ENCODE measurements at regions not wholly inside any gene's neighbourhood (a gene's known extent, or its start where the extent isn't known, plus 50 kb on each side); places are given as distances from the start of the nearest gene placed in this dataset.

GRCh38 chr1:217364220-217364619, 266.7 kb downstream of the GPATCH2 start:
- H3K27ac ChIP-seq (ENCODE audit: low read depth, low read length): no peak overlapping the region
- H3K79me2 ChIP-seq (ENCODE audit: control insufficient read depth, insufficient read depth, low read length): no peaks in the 10 kb centered on the region
- H3K36me3 ChIP-seq (ENCODE audit: control insufficient read depth, insufficient read depth, low read length): no peaks in the 10 kb centered on the region
- H3K4ac ChIP-seq (ENCODE audit: low read depth, low read length): no peak overlapping the region
- H3K4me1 ChIP-seq (ENCODE audit: control insufficient read depth, low read depth, low read length): peaks cover 3% of the 10 kb centered on the region
- no peak overlapping the region for H3K9ac ChIP-seq (ENCODE audit: low read length)
- no peak for DNase-seq
- no peak overlapping the region for H4K8ac ChIP-seq (ENCODE audit: low read depth, low read length)
- H3K18ac ChIP-seq (ENCODE audit: low read length): no peak overlapping the region
- H3K79me1 ChIP-seq (ENCODE audit: low read length): no peaks in the 10 kb centered on the region
- H3K4me2 ChIP-seq (ENCODE audit: low read length): no peak overlapping the region
- H4K5ac ChIP-seq (ENCODE audit: low read length): no peak overlapping the region
- no CpG with 5 or more reads among the region's 3 CpGs for WGBS (ENCODE audit: extremely low coverage, insufficient coverage, low lambda C conversion rate)
- H3K4me3 ChIP-seq (ENCODE audit: low read length): no peak overlapping the region
- H2BK120ac ChIP-seq (ENCODE audit: low read depth, low read length): no peak overlapping the region
- no peak overlapping the region for H3K23ac ChIP-seq (ENCODE audit: low read length)
- no peak overlapping the region for H3K56ac ChIP-seq (ENCODE audit: low read length)
- no peak overlapping the region for H2BK15ac ChIP-seq (replicated peaks; ENCODE audit: low read depth)
- no peak overlapping the region for H2AK5ac ChIP-seq (ENCODE audit: low read length)
- no peaks in the 10 kb centered on the region for H3K27me3 ChIP-seq (ENCODE audit: insufficient read depth, low read length, poor library complexity)
- H2BK5ac ChIP-seq (ENCODE audit: low read length): no peak overlapping the region

- no peak overlapping the region for H4K5ac ChIP-seq (ENCODE audit: low read length)
- no peak overlapping the region for H3K4ac ChIP-seq (ENCODE audit: low read depth, low read length)
- H3K56ac ChIP-seq (ENCODE audit: low read length): no peak overlapping the region
- no peak overlapping the region for H2BK5ac ChIP-seq (ENCODE audit: low read length)
- H3K4me3 ChIP-seq (ENCODE audit: low read length): no peak overlapping the region
- H3K27ac ChIP-seq (ENCODE audit: low read depth, low read length): no peak overlapping the region
- no peaks in the 10 kb centered on the region for H3K36me3 ChIP-seq (ENCODE audit: control insufficient read depth, insufficient read depth, low read length)
- no peak overlapping the region for H2AK5ac ChIP-seq (ENCODE audit: low read length)
- H3K18ac ChIP-seq (ENCODE audit: low read length): no peak overlapping the region
- H3K9ac ChIP-seq (ENCODE audit: low read length): no peak overlapping the region
- H2BK15ac ChIP-seq (replicated peaks; ENCODE audit: low read depth): no peak overlapping the region
- no peak overlapping the region for H3K23ac ChIP-seq (ENCODE audit: low read length)
- no peaks in the 10 kb centered on the region for H3K27me3 ChIP-seq (ENCODE audit: insufficient read depth, low read length, poor library complexity)
- WGBS (ENCODE audit: extremely low coverage, insufficient coverage, low lambda C conversion rate): no CpG with 5 or more reads among the region's 4 CpGs
- no peak overlapping the region for H3K4me2 ChIP-seq (ENCODE audit: low read length)
- no peaks in the 10 kb centered on the region for H3K79me2 ChIP-seq (ENCODE audit: control insufficient read depth, insufficient read depth, low read length)
- no peaks in the 10 kb centered on the region for H3K4me1 ChIP-seq (ENCODE audit: control insufficient read depth, low read depth, low read length)
- DNase-seq: no peak
- no peak overlapping the region for H2BK120ac ChIP-seq (ENCODE audit: low read depth, low read length)
- no peak overlapping the region for H4K8ac ChIP-seq (ENCODE audit: low read depth, low read length)
- H3K79me1 ChIP-seq (ENCODE audit: low read length): no peaks in the 10 kb centered on the region
Observed at GRCh38 chr1:217363319-217363718, 267.6 kb downstream of the GPATCH2 start.

GRCh38 chr1:217360510-217360909, 270.4 kb downstream of the GPATCH2 start:
- H3K27ac ChIP-seq (ENCODE audit: low read depth, low read length): no peak overlapping the region
- no peaks in the 10 kb centered on the region for H3K79me1 ChIP-seq (ENCODE audit: low read length)
- H2BK5ac ChIP-seq (ENCODE audit: low read length): no peak overlapping the region
- H3K27me3 ChIP-seq (ENCODE audit: insufficient read depth, low read length, poor library complexity): no peaks in the 10 kb centered on the region
- H3K4me1 ChIP-seq (ENCODE audit: control insufficient read depth, low read depth, low read length): no peaks in the 10 kb centered on the region
- H2BK15ac ChIP-seq (replicated peaks; ENCODE audit: low read depth): no peak overlapping the region
- H3K79me2 ChIP-seq (ENCODE audit: control insufficient read depth, insufficient read depth, low read length): no peaks in the 10 kb centered on the region
- H3K4me2 ChIP-seq (ENCODE audit: low read length): no peak overlapping the region
- no peak overlapping the region for H2AK5ac ChIP-seq (ENCODE audit: low read length)
- H3K56ac ChIP-seq (ENCODE audit: low read length): no peak overlapping the region
- H3K23ac ChIP-seq (ENCODE audit: low read length): no peak overlapping the region
- no peak overlapping the region for H3K4ac ChIP-seq (ENCODE audit: low read depth, low read length)
- no peak for DNase-seq
- no peaks in the 10 kb centered on the region for H3K36me3 ChIP-seq (ENCODE audit: control insufficient read depth, insufficient read depth, low read length)
- no peak overlapping the region for H3K18ac ChIP-seq (ENCODE audit: low read length)
- no peak overlapping the region for H4K8ac ChIP-seq (ENCODE audit: low read depth, low read length)
- no peak overlapping the region for H2BK120ac ChIP-seq (ENCODE audit: low read depth, low read length)
- no peak overlapping the region for H4K5ac ChIP-seq (ENCODE audit: low read length)
- no peak overlapping the region for H3K4me3 ChIP-seq (ENCODE audit: low read length)
- 100% methylated on average over 1 of the region's 4 CpGs for WGBS (ENCODE audit: extremely low coverage, insufficient coverage, low lambda C conversion rate)
- no peak overlapping the region for H3K9ac ChIP-seq (ENCODE audit: low read length)

- H3K4me1 ChIP-seq (ENCODE audit: control insufficient read depth, low read depth, low read length): no peaks in the 10 kb centered on the region
- DNase-seq: no peak
- no peak overlapping the region for H3K56ac ChIP-seq (ENCODE audit: low read length)
- no peak overlapping the region for H3K27ac ChIP-seq (ENCODE audit: low read depth, low read length)
- H2BK15ac ChIP-seq (replicated peaks; ENCODE audit: low read depth): no peak overlapping the region
- WGBS (ENCODE audit: extremely low coverage, insufficient coverage, low lambda C conversion rate): no CpG with 5 or more reads among the region's 3 CpGs
- H2BK120ac ChIP-seq (ENCODE audit: low read depth, low read length): no peak overlapping the region
- H3K4ac ChIP-seq (ENCODE audit: low read depth, low read length): no peak overlapping the region
- H3K4me2 ChIP-seq (ENCODE audit: low read length): no peak overlapping the region
- H3K79me2 ChIP-seq (ENCODE audit: control insufficient read depth, insufficient read depth, low read length): no peaks in the 10 kb centered on the region
- H2BK5ac ChIP-seq (ENCODE audit: low read length): no peak overlapping the region
- H3K36me3 ChIP-seq (ENCODE audit: control insufficient read depth, insufficient read depth, low read length): no peaks in the 10 kb centered on the region
- H4K8ac ChIP-seq (ENCODE audit: low read depth, low read length): no peak overlapping the region
- no peaks in the 10 kb centered on the region for H3K27me3 ChIP-seq (ENCODE audit: insufficient read depth, low read length, poor library complexity)
- H3K18ac ChIP-seq (ENCODE audit: low read length): no peak overlapping the region
- no peak overlapping the region for H3K4me3 ChIP-seq (ENCODE audit: low read length)
- H3K9ac ChIP-seq (ENCODE audit: low read length): no peak overlapping the region
- no peak overlapping the region for H4K5ac ChIP-seq (ENCODE audit: low read length)
- H3K23ac ChIP-seq (ENCODE audit: low read length): no peak overlapping the region
- no peaks in the 10 kb centered on the region for H3K79me1 ChIP-seq (ENCODE audit: low read length)
- no peak overlapping the region for H2AK5ac ChIP-seq (ENCODE audit: low read length)
Observed at GRCh38 chr1:217354895-217355294, 276.0 kb downstream of the GPATCH2 start.

- Histone ChIP-seq H3K56ac (ENCODE audit: low read length) (no peak overlapping the region), H3K9ac (ENCODE audit: low read length) (no peak overlapping the region), H4K8ac (ENCODE audit: low read depth, low read length) (no peak overlapping the region), H3K27ac (ENCODE audit: low read depth, low read length) (no peak overlapping the region), H4K5ac (ENCODE audit: low read length) (no peak overlapping the region), H2BK120ac (ENCODE audit: low read depth, low read length) (no peak overlapping the region), H3K27me3 (ENCODE audit: insufficient read depth, low read length, poor library complexity) (no peaks in the 10 kb centered on the region), H2AK5ac (ENCODE audit: low read length) (no peak overlapping the region), H2BK15ac (replicated peaks; ENCODE audit: low read depth) (no peak overlapping the region), H3K18ac (ENCODE audit: low read length) (no peak overlapping the region), H3K4me1 (ENCODE audit: control insufficient read depth, low read depth, low read length) (no peaks in the 10 kb centered on the region), H3K36me3 (ENCODE audit: control insufficient read depth, insufficient read depth, low read length) (no peaks in the 10 kb centered on the region), H3K4me2 (ENCODE audit: low read length) (no peak overlapping the region), H3K23ac (ENCODE audit: low read length) (no peak overlapping the region), H2BK5ac (ENCODE audit: low read length) (no peak overlapping the region), H3K79me2 (ENCODE audit: control insufficient read depth, insufficient read depth, low read length) (no peaks in the 10 kb centered on the region), H3K4ac (ENCODE audit: low read depth, low read length) (no peak overlapping the region), H3K4me3 (ENCODE audit: low read length) (no peak overlapping the region), H3K79me1 (ENCODE audit: low read length) (no peaks in the 10 kb centered on the region)
- no peak for DNase-seq
- no CpG with 5 or more reads among the region's 7 CpGs for WGBS (ENCODE audit: extremely low coverage, insufficient coverage, low lambda C conversion rate)
Observed at GRCh38 chr1:217348960-217349664, 281.8 kb downstream of the GPATCH2 start.

- no peak overlapping the region for H4K8ac ChIP-seq (ENCODE audit: low read depth, low read length)
- no peaks in the 10 kb centered on the region for H3K79me1 ChIP-seq (ENCODE audit: low read length)
- no peak overlapping the region for H3K18ac ChIP-seq (ENCODE audit: low read length)
- H3K9ac ChIP-seq (ENCODE audit: low read length): no peak overlapping the region
- no peak for DNase-seq
- H3K4me1 ChIP-seq (ENCODE audit: control insufficient read depth, low read depth, low read length): no peaks in the 10 kb centered on the region
- no peak overlapping the region for H3K27ac ChIP-seq (ENCODE audit: low read depth, low read length)
- H3K79me2 ChIP-seq (ENCODE audit: control insufficient read depth, insufficient read depth, low read length): no peaks in the 10 kb centered on the region
- H3K4me3 ChIP-seq (ENCODE audit: low read length): no peak overlapping the region
- H4K5ac ChIP-seq (ENCODE audit: low read length): no peak overlapping the region
- no peak overlapping the region for H3K23ac ChIP-seq (ENCODE audit: low read length)
- H3K36me3 ChIP-seq (ENCODE audit: control insufficient read depth, insufficient read depth, low read length): no peaks in the 10 kb centered on the region
- H2BK15ac ChIP-seq (replicated peaks; ENCODE audit: low read depth): no peak overlapping the region
- no peak overlapping the region for H2BK5ac ChIP-seq (ENCODE audit: low read length)
- no peak overlapping the region for H2AK5ac ChIP-seq (ENCODE audit: low read length)
- H3K4ac ChIP-seq (ENCODE audit: low read depth, low read length): no peak overlapping the region
- H3K27me3 ChIP-seq (ENCODE audit: insufficient read depth, low read length, poor library complexity): no peaks in the 10 kb centered on the region
- H2BK120ac ChIP-seq (ENCODE audit: low read depth, low read length): no peak overlapping the region
- H3K56ac ChIP-seq (ENCODE audit: low read length): no peak overlapping the region
- no peak overlapping the region for H3K4me2 ChIP-seq (ENCODE audit: low read length)
- no CpG with 5 or more reads among the region's 1 CpG for WGBS (ENCODE audit: extremely low coverage, insufficient coverage, low lambda C conversion rate)
Observed at GRCh38 chr1:217344712-217345111, 286.2 kb downstream of the GPATCH2 start.

Data from mesendoderm (in vitro differentiated cells).